LNCaP clone FGC (cell line): ENCODE measurements at regions not wholly inside any gene's neighbourhood (a gene's known extent, or its start where the extent isn't known, plus 50 kb on each side); places are given as distances from the start of the nearest gene placed in this dataset.

Experiments
- DNase-seq: peaks from one replicate; pipeline ENCODE4 v3.0.0-alpha.2; 2011; ENCODE audit warnings: low read depth
- H3K4me3 ChIP-seq: 2 replicates; pipeline ENCODE4 v1.5.1; 2011; ENCODE audit warnings: mild to moderate bottlenecking, low read depth, low read length, control low read depth
- CTCF ChIP-seq: IDR thresholded peaks from 2 replicates; pipeline ENCODE4 v1.5.1; 2012; ENCODE audit warnings: mild to moderate bottlenecking; ENCODE audit not compliant: control insufficient read depth, insufficient read depth; ENCODE audit errors: extremely low read depth

- H3K4me3 ChIP-seq, result no peak overlapping the region
- DNase-seq, result no peak
- TF ChIP-seq CTCF, result no peak
Measured at GRCh38 chr4:131159261-131159660, 1989.8 kb upstream of the PCDH10 start.

- no peak for TF ChIP-seq CTCF
Measured at GRCh38 chr4:131192318-131192717, 1956.8 kb upstream of the PCDH10 start.

GRCh38 chr4:131207589-131207988 lies 1941.5 kb upstream of the PCDH10 start:
- TF ChIP-seq CTCF, result no peak
- no peak overlapping the region for H3K4me3 ChIP-seq
- DNase-seq, result no peak

More at GRCh38 chr4:131192318-131192717, 1956.8 kb upstream of the PCDH10 start:
- H3K4me3 ChIP-seq, result no peak overlapping the region
- no peak for DNase-seq

GRCh38 chr4:131248314-131248713 lies 1900.8 kb upstream of the PCDH10 start:
- TF ChIP-seq CTCF, result no peak
- H3K4me3 ChIP-seq, result no peak overlapping the region
- no peak for DNase-seq

- no peak for DNase-seq
- H3K4me3 ChIP-seq, result no peak overlapping the region
- TF ChIP-seq CTCF, result no peak
Measured at GRCh38 chr4:131251321-131251720, 1897.8 kb upstream of the PCDH10 start.

- no peak overlapping the region for H3K4me3 ChIP-seq
- TF ChIP-seq CTCF, result no peak
- no peak for DNase-seq
Measured at GRCh38 chr4:131257241-131257640, 1891.9 kb upstream of the PCDH10 start.

GRCh38 chr4:131258361-131258760 lies 1890.7 kb upstream of the PCDH10 start:
- TF ChIP-seq CTCF, result no peak
- no peak for DNase-seq
- no peak overlapping the region for H3K4me3 ChIP-seq
